GM18520 (cell line): ENCODE measurements at regions not wholly inside any gene's neighbourhood (a gene's known extent, or its start where the extent isn't known, plus 50 kb on each side); places are given as distances from the start of the nearest gene placed in this dataset.

Experiments
- ATAC-seq: cut with Tn5 transposase; IDR thresholded peaks from one replicate; pipeline ENCODE4 v1.9.1; 2021; ENCODE audit not compliant: unreplicated experiment

DNA sequence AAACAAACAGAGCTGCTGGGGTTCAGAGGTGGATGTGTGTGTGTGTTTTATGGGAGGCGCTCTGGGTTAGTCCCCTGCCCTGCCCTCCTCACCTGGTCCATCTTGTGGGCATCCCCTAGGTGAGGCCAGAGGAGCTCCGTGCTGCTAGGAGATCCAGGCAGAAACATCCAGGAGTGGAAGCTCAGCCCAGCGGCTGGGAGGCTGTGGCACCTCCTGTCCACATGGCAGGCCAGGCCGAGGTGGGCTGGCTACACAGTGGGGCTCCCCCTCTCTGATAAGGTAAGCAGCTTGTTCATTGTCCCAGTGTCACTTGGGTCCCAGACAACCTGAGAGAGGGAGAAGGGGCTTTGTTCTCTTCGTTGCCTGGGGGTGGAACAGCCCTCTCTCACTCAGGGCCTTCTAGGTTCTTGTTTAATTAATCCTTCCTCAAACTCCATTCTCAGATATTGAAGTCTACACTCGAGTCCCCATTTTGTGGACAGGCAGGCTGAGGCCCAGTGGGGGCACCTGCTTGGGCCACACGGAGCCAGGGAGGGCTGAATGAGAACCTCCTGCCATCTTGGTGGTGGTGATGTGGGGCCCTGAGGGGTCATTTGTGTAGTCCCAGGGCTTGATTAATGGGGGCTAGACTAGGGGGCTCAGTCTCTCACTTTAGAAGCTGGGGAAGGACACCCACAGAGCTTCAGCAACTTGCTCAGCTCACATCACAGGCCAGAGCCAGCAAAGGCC is 216.8 kb upstream of the GPR26 start:
- no peak for ATAC-seq

DNA sequence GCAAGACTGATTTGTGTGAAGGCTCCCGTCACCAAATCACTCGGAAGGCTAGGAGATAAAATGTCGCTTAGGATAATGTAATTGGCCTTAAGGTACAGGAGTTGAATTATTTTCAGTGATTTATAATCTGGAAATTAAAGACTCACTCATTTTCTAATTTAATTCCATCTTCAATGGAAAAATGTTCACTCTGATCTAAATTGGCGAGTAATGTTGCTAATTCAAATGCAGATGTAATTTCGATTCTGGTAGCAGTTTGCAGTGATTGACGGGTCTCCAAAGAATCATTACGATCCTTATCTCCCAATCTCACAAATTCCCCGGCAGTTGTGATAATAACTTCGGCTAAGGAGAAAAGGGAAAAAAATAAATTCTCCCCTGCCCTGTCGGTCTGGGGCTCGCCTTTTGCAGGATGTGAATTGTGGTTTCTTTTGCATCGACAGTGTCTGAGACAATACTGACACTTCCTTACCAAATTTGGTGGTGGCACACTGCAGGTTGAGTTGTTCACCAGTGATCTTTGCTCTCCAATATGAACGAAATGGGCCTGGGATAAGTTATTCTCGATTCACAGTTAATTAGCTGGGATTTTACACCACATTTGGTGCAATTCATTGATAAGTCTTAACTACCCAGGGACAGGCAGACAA is 215.1 kb upstream of the GPR26 start:
- ATAC-seq, result no peak

DNA sequence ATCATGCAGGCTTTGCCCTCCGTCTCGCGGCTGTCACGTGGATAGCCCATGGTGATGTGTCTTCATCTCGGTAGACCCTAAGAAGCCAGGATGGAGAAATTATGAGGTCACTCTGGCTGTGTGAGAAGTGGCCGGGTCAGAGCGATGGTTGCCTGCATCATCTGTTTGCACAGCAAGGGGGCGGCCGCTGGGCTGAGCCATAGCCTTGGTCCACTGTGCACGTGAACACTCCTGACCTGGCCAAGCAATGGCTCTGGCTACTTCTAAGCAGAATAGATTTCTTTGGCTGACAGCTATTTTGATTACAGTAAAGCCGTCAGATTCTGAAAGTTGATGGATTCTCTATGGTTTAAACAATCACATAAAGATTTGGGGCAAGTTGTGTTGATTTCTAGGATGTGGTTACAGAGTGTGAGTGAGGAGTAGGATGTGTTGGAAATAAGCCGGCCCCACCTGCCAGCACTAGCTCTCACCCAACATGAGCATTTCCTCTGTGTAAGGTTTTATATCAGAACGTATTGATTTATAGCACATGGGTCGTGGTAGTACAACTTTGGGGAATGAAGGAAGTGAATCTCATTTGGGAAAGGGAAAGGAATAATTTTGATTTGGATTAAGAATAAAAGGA is 214.4 kb upstream of the GPR26 start:
- no peak for ATAC-seq

DNA sequence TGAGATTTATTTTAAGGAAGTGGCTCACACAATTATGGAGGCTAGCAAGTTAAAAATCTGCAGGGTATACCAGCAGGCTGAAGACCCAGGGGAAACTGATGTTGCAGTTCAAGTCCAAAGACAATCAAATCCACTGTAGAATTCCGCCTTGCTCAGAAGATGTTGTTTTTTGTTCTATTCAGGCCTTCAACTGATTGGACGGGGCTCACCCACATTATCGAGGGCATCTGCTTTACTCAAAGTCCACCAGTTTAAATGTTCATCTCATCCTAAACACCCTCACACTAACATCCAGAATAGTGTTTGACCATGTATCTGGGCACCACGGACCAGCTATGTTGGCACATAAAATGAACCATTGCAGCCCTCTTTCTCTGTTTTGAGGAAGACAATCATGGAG is 211.2 kb upstream of the GPR26 start:
- no peak for ATAC-seq

DNA sequence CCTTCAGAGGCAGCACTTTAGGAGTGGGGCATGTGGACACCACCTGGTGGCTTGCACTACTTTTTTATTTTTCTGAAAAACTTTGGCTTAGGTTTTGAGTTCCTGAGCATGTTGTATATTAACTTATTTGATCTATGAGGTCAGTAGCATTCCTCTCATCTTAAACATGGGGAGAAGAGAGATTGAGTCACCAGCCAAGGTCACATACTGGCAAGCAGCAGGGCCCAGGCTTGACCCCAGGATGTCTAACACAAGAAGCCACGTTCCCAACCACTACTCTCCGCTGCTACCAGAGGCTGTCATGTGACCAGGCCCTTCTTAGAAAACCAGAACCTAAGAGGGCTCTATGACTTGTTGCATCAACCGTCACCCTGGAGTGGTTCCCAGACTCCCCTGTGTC is 210.3 kb upstream of the GPR26 start:
- ATAC-seq, result no peak

DNA sequence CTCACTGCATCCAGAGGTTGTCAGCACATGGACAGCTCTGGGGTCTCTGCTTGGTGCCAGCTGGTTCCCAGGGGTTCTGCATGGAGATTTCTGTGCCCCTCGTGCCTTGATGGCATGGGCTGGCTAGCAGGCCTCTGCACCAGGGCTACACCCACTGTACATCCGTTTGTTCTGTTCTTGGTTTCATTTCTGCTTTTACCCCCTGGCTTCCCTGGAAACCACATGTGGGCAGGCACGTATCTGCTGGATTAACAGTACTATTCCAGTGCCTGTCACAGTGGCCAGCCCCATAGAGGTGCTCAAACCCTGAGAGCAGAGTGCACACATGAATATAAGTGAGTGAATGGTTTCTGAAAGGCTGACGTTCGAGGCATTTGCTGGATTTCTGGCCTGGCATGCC is 207.2 kb upstream of the GPR26 start:
- no peak for ATAC-seq

DNA sequence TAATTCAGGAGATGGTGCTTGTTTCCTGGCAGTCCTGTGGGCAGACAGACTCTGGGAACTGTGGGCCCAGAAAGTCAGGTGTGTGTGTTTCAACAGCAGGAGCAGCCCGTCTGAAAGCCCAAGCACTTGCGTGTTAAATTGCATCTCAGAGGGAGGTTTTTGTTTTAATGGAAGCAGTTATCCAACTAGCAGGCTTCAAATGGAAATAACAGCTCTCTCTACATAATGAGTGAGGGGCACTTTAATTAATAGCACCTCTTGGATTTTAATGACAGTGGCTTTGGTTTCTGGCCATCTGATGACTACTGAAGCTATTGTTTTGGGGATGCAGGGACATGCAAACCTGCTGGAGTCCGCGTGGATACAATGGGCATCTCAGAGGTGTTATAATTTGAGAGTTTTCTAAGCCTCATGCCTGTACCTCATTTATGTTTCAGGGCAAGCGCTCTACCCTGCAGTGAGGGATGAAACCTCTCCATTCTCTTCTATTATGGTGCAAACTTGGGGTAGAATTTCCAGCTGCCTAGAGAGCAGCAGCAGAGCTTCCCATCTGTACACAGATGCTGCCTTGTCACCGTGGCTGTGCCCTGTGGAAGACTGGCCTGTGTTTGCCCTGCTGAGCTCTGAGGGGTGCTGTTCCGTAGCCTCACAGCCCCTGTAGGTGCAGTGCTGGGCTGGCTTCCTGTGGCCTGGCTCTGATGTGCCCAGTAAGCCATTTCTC is 206.6 kb upstream of the GPR26 start:
- ATAC-seq, result no peak

DNA sequence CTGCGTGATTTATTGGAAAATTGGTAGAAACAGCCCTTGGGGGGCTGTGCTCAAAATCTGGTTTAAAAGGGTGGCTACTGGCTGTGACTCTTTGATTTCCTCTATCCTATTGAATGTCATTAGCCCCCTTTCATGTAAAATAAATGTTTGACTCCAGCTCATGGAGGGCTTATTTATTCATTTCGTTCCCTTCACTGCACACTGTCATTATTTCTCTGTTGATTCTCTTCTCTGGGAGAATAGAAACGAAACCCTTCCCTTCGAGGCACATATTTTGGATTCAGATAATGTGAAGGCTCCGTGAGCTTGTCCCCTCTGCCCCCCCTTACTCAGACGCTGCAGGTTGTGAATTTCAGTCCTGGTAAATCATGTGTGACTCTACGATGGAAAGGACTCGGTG is 203.9 kb upstream of the GPR26 start:
- no peak for ATAC-seq

DNA sequence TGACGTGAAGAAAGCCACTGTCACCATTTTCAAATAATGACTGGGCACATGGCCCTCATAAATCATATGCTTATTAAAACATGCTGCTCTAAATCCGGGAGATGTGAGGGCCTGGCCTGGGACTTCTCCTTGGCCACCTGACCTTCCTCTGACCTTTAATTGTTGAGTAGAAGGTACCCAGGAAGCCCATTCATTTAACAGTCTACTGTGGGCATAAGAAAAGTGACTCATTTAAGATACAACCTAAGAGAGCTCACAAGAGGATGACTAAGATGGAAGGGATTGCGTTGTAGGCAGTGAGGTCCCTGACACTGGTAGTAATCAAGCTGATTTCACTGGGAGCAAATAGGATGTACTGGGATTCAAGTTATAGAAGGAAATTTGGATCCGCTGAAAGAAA is 203.4 kb upstream of the GPR26 start:
- no peak for ATAC-seq

DNA sequence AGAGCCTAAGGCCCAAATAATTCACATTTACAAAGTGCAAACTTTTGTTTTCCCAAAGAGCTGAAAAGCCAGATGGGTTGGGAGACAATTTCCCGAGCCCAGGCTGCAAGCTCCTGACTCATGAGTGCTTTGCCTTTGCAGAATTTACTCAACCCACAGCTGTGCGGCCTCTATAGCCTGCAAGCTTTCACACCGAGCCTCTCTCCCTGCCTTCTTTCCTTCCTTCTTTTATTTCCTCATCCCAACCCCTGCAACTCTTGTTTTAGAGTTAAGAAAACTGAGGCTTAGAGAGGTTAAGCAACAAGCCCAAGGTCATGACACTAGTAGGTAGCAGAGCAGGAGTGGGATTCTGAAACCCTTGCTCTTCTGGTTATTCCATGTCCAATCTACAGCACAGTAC is 203.0 kb upstream of the GPR26 start:
- ATAC-seq, result no peak

DNA sequence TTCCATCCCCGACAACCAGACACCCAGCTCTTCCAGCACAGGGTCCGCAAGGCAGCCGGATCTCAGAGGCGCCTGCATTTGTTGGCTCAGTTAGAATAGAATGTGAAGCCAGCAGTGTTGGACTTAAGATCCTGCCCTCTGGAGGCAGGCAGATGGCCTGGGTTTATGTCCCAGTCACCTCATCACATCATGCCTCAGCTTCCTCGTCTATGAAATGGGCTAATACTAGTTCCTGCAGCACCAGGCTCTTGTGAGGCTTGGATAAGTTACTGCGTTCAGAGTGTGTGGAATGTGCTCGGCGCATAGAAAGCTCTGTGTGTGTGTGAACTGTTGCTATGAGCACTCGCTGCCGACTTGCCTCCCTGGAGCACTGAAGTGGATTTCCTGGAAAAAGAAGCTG is 202.5 kb upstream of the GPR26 start:
- ATAC-seq, result no peak

DNA sequence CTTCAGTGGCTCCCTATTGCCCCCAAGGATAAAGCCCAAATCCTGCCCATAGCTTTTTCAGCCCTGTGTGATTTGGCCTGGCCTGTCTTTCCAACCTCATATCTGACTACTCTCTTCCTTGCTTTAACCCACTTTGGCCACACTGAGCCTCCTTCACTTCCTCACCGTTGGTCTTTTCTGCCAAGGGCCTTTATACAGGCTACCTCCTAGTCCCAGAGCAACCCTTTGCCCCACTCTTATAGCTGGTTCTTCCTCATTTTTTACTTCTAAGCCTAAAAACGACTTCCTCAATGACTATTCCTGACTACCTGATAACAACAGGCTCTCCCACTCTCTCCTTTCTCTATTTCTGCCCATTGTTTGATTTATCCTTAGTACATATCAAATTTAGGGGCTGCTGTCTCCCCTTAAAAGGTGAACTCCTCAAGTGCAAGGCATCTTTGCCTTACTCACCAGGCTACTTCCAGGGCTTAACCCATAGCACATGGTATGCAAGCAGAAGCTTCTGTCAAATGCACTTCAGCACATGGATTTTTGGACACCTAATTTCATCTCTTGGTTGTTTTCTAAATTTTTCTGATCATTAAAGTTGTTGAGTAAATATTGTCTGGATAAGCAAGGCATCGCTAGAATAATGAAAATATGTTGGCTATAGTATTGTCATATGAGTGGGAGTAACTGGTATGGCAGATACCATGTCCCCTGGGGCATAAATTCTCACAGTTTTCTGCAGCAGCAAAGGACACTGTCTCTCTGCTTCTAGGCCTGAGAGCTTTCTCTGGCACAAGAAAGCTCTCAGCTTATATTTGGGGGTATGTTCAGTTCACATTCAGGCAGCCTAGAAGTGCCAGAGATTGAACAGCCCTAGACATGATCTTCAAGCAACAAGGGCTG is 201.5 kb upstream of the GPR26 start:
- ATAC-seq, result no peak

DNA sequence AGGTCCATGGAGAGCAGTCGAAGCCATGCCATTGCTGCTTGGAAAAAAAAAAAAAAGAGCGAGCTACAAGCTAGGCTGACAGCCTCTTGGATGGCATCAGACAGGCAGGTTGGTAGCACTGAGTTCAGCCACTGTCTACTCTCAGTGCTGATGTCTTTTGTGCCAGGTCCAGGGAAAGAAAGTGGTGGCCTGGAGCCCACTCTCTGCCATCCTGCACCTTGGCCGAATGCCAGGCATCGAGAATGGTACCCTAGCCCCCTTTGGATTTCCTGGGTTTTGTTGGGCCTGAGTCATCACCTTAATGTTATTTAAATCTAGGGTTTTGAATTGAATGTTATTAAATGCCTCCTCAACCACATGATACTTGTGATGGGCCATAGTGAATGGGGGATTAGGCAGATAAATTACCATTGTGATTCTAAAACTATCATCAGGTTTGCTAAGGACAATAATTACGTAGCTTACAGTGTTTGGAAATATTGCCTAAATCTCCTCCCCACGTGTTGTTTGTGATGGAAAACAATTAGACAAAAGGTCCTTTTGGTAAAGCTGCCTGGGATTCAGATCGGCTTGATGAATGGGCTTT is 195.7 kb upstream of the GPR26 start:
- no peak for ATAC-seq

DNA sequence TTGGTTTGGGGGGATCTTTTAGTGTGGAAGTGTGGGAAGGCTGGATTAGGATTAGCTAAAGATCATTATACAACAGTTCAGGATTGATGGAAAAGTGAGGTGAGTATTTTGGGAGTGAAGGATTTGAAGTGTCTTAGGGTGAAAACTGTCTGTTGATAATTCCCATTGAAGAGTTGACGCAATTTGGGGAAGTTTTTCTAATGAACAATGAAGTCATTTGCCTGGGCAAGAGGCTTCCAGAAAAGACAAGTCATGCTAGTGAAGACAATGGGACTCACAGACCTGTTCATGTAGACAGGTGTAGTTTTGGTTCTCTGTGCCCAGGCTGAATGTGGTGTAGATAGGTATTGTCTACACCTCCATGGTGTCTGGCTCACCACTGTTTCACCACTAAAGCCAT is 194.3 kb upstream of the GPR26 start:
- no peak for ATAC-seq

DNA sequence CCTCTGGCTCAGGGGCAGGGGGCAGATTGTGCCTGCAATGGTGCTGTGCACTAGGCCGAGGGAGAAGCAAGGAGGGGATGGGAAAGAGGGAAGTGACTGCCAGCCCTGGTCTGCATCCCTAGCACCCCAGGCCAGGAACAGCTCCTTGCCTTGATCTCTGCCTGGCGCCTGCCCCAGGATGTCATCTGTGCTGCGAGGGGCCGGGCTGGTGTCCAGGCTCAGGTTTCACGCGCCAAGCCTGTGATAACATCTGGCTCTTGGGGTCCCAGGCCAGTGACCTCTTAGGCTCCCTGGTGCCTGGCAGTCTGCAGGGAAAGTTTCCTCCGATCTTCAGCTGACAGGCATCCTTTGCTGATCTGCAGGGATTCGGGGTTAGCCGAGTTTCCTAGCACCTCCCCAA is 193.5 kb upstream of the GPR26 start:
- no peak for ATAC-seq

DNA sequence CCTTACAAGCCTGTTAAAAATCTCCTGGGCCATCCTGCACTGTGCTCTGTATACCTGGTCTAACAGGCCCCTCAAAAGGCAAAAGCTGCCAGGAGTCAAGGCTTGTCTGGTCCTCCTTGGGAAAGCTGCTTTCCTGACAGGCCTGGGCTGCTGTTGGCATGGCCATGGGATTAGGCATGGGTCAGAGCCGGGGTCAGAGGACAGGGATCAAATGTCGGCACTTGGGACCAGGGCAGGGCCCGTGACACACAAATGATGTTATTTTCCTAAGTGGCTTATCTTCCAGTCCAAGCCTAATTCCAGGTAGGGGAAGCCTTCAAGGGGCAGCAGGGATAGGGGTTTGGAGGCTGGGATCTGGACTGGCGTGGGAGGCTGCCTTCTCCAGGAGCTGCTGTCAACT is 191.5 kb upstream of the GPR26 start:
- ATAC-seq, result no peak

DNA sequence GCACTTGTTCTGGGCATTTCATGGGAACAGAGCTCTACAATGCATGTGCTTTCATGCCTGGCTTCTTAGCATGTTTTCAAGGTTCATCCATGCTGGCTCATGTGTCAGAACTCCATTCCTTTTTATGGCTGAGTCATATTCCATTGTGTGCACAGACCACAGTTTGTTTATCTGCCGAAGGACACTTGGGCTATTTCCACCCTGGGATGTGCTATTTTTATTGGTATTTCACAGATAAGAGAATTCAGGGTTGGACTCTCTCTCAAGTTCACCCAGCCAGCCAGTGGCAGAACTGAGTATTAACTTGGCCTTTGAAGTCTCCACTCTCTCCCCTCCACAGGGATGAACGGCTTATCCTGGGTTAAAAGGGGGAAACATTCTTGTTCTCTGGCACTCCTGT is 190.7 kb upstream of the GPR26 start:
- ATAC-seq, result no peak

DNA sequence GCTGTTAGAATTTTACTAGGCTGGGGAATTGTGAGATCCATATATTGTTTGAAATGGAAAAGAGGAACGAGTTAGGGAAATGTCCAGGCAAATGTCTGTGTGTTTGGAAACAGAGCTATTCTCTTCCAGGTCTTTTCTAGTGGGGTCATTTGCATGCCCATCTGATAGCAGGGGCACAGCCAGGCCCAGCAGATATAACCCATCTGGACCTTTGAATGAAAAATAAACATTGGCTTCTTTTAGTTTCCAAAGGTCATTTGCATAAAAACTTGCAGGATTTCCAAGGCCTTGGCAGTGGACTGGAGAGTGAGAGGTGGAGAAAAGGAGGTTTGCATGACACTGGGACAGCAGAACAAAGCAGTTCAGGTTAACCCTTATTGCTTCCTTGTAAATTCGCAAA is 188.0 kb upstream of the GPR26 start:
- no peak for ATAC-seq

DNA sequence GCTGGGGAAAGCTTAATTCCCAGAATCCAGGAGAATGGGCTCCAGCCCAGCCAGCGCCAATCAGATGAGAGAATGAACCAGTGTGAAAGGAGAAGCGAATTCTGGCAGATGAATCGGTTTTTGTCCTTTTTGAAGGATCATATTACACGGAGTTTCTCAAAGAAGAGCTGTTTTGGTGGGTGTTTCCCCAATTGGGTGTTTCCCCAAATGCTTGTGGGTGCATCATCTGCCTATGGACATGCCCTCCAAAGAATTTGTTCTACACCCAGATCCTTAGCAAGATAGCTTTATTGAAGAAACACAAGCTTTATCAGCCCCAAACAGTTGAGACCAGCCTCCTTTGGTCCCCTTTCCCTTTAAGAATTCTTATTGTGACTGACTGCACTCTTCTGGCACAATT is 186.5 kb upstream of the GPR26 start:
- ATAC-seq, result no peak

DNA sequence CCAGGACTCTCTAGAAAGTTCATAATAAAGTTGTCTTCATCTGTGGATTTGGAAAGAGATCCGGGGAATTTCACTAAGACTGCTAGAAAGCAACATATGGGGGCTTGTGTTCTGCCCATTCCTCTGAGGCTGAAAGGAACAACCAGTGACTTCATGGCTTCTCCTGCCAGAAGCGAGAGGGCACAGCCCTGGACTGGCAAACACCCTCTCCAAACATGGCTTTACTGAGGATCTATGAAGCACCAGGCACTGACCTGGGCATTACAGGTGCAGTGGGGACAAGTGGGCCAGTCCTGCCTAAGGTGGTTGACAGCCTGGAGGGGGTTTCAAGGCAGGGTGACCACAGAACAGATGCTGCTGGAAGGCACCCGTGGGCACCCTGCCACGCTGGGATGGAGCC is 185.8 kb upstream of the GPR26 start:
- ATAC-seq, result no peak

DNA sequence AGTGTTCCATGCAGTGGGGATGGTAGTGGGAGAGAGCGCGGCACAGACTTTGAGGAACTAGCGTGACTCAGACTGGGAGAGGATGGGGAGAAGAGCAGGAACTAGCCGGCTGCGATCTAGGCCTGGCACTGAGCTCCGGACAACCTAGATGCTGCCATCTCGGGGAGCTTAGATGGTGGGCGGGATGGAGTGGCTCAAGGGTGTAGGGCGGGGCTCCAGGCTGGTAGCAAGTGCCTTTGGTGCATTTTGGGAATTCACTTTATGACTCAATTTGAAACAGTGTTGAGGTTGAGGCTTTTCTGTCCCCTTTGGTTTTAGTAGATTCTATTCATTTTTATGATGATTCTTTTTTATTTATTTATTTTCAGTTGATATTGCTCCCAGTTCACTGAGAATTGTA is 185.3 kb upstream of the GPR26 start:
- no peak for ATAC-seq
